LoVo (cell line): ENCODE measurements at regions not wholly inside any gene's neighbourhood (a gene's known extent, or its start where the extent isn't known, plus 50 kb on each side); places are given as distances from the start of the nearest gene placed in this dataset.
"Not testable (repeated sequence)": the region's sequence is repeated elsewhere in the genome, so short reads cannot be mapped to it uniquely, and the experiment has no call there.

Experiments
- DNase-seq: peaks from one replicate; pipeline ENCODE4 v3.0.0-alpha.2; 2016; ENCODE audit warnings: low spot score

GRCh38 chr10:85333594-85333993 is 1005.2 kb downstream of the CCSER2 start:
- no peak for DNase-seq

GRCh38 chr10:85362401-85362800 is 1004.2 kb downstream of the GRID1 start:
- DNase-seq: no peak

GRCh38 chr10:85377029-85377806 is 989.4 kb downstream of the GRID1 start:
- DNase-seq: no peak

GRCh38 chr10:85379338-85379737 is 987.3 kb downstream of the GRID1 start:
- no peak for DNase-seq

- DNase-seq: no peak
These were observed 965.5 kb downstream of the GRID1 start for GRCh38 chr10:85400981-85401695.

- no peak for DNase-seq
These were observed 964.1 kb downstream of the GRID1 start for GRCh38 chr10:85402541-85402940.

- no peak for DNase-seq
These were observed 959.5 kb downstream of the GRID1 start for GRCh38 chr10:85407088-85407487.

- DNase-seq: no peak
These were observed 958.2 kb downstream of the GRID1 start for GRCh38 chr10:85408388-85408787.

GRCh38 chr10:85410586-85410985 is 956.0 kb downstream of the GRID1 start:
- DNase-seq: not testable (repeated sequence)

GRCh38 chr10:85413570-85413969 is 953.0 kb downstream of the GRID1 start:
- DNase-seq: no peak

GRCh38 chr10:85420501-85421191 is 945.9 kb downstream of the GRID1 start:
- no peak for DNase-seq

- DNase-seq: no peak
These were observed 945.2 kb downstream of the GRID1 start for GRCh38 chr10:85421421-85421820.

- DNase-seq: no peak
These were observed 937.5 kb downstream of the GRID1 start for GRCh38 chr10:85429126-85429525.

- no peak for DNase-seq
These were observed 935.6 kb downstream of the GRID1 start for GRCh38 chr10:85430991-85431390.

- DNase-seq: no peak
These were observed 933.3 kb downstream of the GRID1 start for GRCh38 chr10:85433248-85433647.

- no peak for DNase-seq
These were observed 921.7 kb downstream of the GRID1 start for GRCh38 chr10:85444868-85445267.

GRCh38 chr10:85445702-85446101 is 920.9 kb downstream of the GRID1 start:
- no peak for DNase-seq

GRCh38 chr10:85446827-85447226 is 919.8 kb downstream of the GRID1 start:
- no peak for DNase-seq

- DNase-seq: no peak
These were observed 918.9 kb downstream of the GRID1 start for GRCh38 chr10:85447690-85448089.

GRCh38 chr10:85448716-85449115 is 917.9 kb downstream of the GRID1 start:
- no peak for DNase-seq

- DNase-seq: no peak
These were observed 912.2 kb downstream of the GRID1 start for GRCh38 chr10:85454386-85454785.

GRCh38 chr10:85457191-85457590 is 909.4 kb downstream of the GRID1 start:
- DNase-seq: no peak

- DNase-seq: no peak
These were observed 908.3 kb downstream of the GRID1 start for GRCh38 chr10:85458324-85458723.
